ENCODE measurements at regions not wholly inside any gene's neighbourhood (a gene's known extent, or its start where the extent isn't known, plus 50 kb on each side); places are given as distances from the start of the nearest gene placed in this dataset.
"Not testable (repeated sequence)": the region's sequence is repeated elsewhere in the genome, so short reads cannot be mapped to it uniquely, and the experiment has no call there.

DNA sequence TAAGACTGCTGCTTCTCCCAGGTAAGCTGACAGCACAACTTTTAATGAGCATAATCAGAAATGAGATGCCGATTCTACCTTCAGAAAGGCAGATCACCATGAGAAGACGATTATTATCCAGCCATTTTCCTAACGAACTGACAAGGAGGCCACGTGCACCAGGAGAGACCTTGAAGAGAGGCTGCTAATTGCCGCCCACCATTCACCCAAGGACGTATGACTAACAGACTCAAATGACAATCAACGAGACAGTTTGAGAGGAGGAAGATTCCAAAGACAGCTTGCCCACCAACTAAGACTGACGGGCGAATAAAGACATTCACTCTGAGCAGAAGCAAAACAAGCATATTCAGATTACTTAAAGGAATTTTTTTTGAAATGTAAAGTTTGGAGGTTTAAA is 301.9 kb upstream of the TAC1 start:
- Histone ChIP-seq H3K9me3 (no peaks in the 10 kb centered on the region), H3K27ac (no peak overlapping the region), H3K36me3 (no peaks in the 10 kb centered on the region), H3K27me3 (no peaks in the 10 kb centered on the region), H3K4me3 (no peak overlapping the region), H3K4me1 (no peaks in the 10 kb centered on the region)
- no peak for DNase-seq
- TF ChIP-seq, protein P1, sequence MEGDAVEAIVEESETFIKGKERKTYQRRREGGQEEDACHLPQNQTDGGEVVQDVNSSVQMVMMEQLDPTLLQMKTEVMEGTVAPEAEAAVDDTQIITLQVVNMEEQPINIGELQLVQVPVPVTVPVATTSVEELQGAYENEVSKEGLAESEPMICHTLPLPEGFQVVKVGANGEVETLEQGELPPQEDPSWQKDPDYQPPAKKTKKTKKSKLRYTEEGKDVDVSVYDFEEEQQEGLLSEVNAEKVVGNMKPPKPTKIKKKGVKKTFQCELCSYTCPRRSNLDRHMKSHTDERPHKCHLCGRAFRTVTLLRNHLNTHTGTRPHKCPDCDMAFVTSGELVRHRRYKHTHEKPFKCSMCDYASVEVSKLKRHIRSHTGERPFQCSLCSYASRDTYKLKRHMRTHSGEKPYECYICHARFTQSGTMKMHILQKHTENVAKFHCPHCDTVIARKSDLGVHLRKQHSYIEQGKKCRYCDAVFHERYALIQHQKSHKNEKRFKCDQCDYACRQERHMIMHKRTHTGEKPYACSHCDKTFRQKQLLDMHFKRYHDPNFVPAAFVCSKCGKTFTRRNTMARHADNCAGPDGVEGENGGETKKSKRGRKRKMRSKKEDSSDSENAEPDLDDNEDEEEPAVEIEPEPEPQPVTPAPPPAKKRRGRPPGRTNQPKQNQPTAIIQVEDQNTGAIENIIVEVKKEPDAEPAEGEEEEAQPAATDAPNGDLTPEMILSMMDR (IDR thresholded peaks at IDR 0.05): no peak
- intact Hi-C loops (cut with DNase I; ENCODE audit: low total_unique reads): no loop called here

DNA sequence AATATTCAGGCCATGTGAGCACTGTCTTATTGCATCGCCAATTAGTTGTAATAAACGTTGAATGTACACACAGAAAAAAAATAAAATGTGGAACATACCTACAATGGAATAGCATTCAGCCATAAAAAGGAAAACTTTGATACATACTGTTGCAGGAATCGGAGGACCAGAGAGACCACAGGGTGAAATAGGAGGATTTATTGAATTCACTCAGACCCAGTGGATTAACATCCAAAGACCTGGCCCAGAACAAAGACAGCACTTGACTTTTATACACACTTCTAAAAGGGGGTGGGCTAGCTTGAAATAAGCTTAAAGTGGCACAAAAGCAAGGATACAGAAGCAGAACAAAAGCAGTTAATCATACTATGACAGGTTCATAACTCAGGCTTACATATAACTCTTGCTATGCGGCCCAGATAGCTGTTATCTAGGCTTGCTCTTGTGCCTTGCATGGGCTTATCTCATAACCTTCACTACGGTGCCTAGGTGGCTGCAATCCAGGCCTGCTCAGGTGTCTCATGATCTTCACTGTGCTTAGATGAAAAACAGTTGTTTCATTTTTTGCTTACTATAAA is 292.2 kb upstream of the TAC1 start:
- Histone ChIP-seq H3K9me3 (peaks cover 0 to 10% (median 2%) of the 10 kb centered on the region in 3 donors), H3K27me3 (no peaks in the 10 kb centered on the region), H3K4me1 (no peaks in the 10 kb centered on the region), H3K36me3 (no peaks in the 10 kb centered on the region), H3K27ac (no peak overlapping the region), H3K4me3 (no peak overlapping the region)
- DNase-seq: no peak
- intact Hi-C loops (cut with DNase I; ENCODE audit: low total_unique reads): no loop called here
- TF ChIP-seq, protein P1 (IDR thresholded peaks at IDR 0.05): no peak

DNA sequence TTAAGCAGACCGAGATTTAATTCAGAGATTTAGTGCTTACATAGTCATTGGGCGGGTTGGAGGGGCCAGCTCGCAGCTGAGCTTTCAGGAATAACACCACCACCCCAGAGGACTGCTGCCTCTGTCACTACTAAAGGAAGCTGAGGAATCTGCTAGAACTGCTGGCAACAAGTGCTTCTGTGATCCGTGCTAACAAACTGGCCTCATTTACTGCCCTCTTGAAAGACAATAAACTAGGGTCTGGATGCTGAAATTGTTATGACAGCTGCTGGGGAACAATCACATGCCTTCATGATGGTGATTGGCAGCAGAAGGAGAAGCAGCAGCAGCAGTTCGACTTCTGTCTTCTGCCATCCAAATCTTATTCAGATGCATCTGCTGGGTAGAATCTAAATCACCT is 285.5 kb upstream of the TAC1 start:
- intact Hi-C loops (cut with DNase I; ENCODE audit: low total_unique reads): no loop called here
- no peaks in the 10 kb centered on the region for H3K9me3 ChIP-seq
- no peak overlapping the region for H3K27ac ChIP-seq
- TF ChIP-seq, protein P1 (IDR thresholded peaks at IDR 0.05): no peak
- H3K36me3 ChIP-seq: no peaks in the 10 kb centered on the region
- no peaks in the 10 kb centered on the region for H3K4me1 ChIP-seq
- DNase-seq: no peak
- no peak overlapping the region for H3K4me3 ChIP-seq
- H3K27me3 ChIP-seq: no peaks in the 10 kb centered on the region

DNA sequence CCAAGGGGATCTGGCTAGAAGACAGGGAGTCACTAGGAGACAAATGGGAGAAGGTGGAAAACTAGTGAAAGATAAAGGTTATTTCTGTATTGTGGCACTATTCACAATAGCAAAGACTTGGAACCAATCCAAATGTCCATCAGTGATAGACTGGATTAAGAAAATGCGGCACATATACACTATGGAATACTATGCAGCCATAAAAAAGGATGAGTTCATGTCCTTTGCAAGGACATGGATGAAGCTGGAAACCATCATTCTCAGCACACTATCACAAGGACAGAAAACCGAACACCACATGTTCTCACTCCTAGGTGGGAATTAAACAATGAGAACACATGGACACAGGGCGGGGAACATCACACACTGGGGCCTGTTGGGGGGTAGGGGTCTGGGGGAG is 282.4 kb upstream of the TAC1 start:
- H3K9me3 ChIP-seq; intact Hi-C loops (cut with DNase I; ENCODE audit: low total_unique reads); H3K4me1 ChIP-seq; H3K27me3 ChIP-seq; H3K4me3 ChIP-seq; DNase-seq; H3K36me3 ChIP-seq; H3K27ac ChIP-seq: not testable (repeated sequence)

DNA sequence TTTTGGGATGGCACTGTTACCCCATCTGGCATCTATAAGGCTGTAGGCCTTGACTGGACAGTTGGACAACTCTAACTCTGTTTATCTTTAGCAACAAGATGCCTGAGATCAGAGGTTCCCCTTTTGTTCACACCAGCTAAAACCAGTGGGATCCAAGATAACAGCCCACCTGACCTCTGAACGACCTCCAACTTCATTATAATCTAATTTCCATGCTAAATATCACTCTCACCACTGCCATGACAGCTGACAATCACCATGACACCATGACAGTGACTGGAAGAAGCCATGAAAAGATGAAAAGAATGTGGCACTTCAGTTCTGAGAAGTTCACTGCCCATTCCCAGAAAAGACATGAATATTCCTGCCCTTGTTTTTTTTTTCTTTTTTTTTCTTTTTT is 281.4 kb upstream of the TAC1 start:
- TF ChIP-seq, protein P1 (IDR thresholded peaks at IDR 0.05): no peak
- no peaks in the 10 kb centered on the region for H3K9me3 ChIP-seq
- H3K27ac ChIP-seq: no peak overlapping the region
- no peak overlapping the region for H3K4me3 ChIP-seq
- DNase-seq: no peak
- H3K36me3 ChIP-seq: no peaks in the 10 kb centered on the region
- H3K27me3 ChIP-seq: no peaks in the 10 kb centered on the region
- no peaks in the 10 kb centered on the region for H3K4me1 ChIP-seq
- intact Hi-C loops (cut with DNase I; ENCODE audit: low total_unique reads): no loop called here

DNA sequence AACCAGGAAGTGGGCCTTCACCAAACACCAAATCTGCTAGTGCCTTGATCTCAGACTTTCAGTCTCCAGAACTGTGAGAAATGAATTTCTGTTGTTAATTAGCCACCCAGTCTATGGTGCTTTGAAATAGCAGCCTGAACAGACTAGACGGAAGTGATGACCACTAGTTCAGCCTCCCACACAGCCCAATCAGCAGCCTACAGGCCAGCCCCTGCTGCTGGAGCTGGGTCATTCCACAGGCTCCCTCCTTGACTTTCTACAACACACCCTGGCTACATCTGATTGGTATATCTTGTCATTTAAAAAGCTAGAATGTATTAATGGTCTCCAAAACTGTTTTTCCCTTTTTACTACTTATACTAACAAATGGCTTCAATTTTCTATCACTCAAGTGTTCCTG is 277.2 kb upstream of the TAC1 start:
- TF ChIP-seq, protein P1 (IDR thresholded peaks at IDR 0.05): no peak
- Histone ChIP-seq H3K27me3 (no peaks in the 10 kb centered on the region), H3K36me3 (no peaks in the 10 kb centered on the region), H3K4me3 (no peak overlapping the region), H3K27ac (no peak overlapping the region), H3K4me1 (no peaks in the 10 kb centered on the region), H3K9me3 (no peaks in the 10 kb centered on the region)
- intact Hi-C loops (cut with DNase I; ENCODE audit: low total_unique reads): no loop called here
- no peak for DNase-seq

All from tibial artery (tissue), 4 donors.